ENCODE measurements at regions not wholly inside any gene's neighbourhood (a gene's known extent, or its start where the extent isn't known, plus 50 kb on each side); places are given as distances from the start of the nearest gene placed in this dataset.

GRCh38 chrX:108892501-108892900 lies 156.1 kb upstream of the IRS4 start:
- TF ChIP-seq POLR2A (IDR thresholded peaks at IDR 0.05): no peak
- no peak for TF ChIP-seq CTCF (IDR thresholded peaks at IDR 0.05)
